Lower lobe of right lung (tissue), 2 donors: ENCODE measurements at regions not wholly inside any gene's neighbourhood (a gene's known extent, or its start where the extent isn't known, plus 50 kb on each side); places are given as distances from the start of the nearest gene placed in this dataset.
"Not testable (repeated sequence)": the region's sequence is repeated elsewhere in the genome, so short reads cannot be mapped to it uniquely, and the experiment has no call there.

Experiments used
- ATAC-seq, 2 donors: fragments of 200-7000 bp; cut with Tn5 transposase; one replicate each; pipeline ENCODE4 v1.9.1; 2020 to 2022; ENCODE audit warnings: mild to moderate bottlenecking in 2 of 2, moderate library complexity in 2 of 2
- DNase-seq: peaks from one replicate; pipeline ENCODE4 v3.0.0-alpha.2; 2020
- H3K27ac ChIP-seq: fragments of 200-600 bp; one replicate; pipeline ENCODE4 v1.8.0; 2022
- H3K27me3 ChIP-seq: fragments of 200-600 bp; one replicate; pipeline ENCODE4 v1.8.0; 2022; ENCODE audit warnings: low read depth
- H3K36me3 ChIP-seq: fragments of 200-600 bp; one replicate; pipeline ENCODE4 v1.8.0; 2022; ENCODE audit warnings: mild to moderate bottlenecking
- H3K4me1 ChIP-seq: fragments of 200-600 bp; one replicate; pipeline ENCODE4 v1.8.0; 2022
- H3K4me3 ChIP-seq: fragments of 200-600 bp; one replicate; pipeline ENCODE4 v1.8.0; 2022; ENCODE audit warnings: mild to moderate bottlenecking
- H3K9me3 ChIP-seq: fragments of 200-600 bp; one replicate; pipeline ENCODE4 v1.8.0; 2022
- CTCF ChIP-seq: fragments of 200-600 bp; IDR thresholded peaks from one replicate; pipeline ENCODE4 v1.8.0; 2022; ENCODE audit warnings: antibody characterized with exemption, mild to moderate bottlenecking
- intact Hi-C: fragments of 100-400 bp; cut with DNase I; formaldehyde crosslinking; loops from one replicate; pipeline ENCODE4 v1.11.0; 2022
- donor health status: DM: no; HTN: yes; CAD: no; lungs with severe emphysema.

- Histone ChIP-seq H3K4me3 (no peak overlapping the region), H3K4me1 (no peaks in the 10 kb centered on the region), H3K36me3 (no peaks in the 10 kb centered on the region), H3K27ac (no peak overlapping the region), H3K27me3 (no peaks in the 10 kb centered on the region), H3K9me3 (no peaks in the 10 kb centered on the region)
- DNase-seq, result no peak
- ATAC-seq, result no peak
- intact Hi-C loops, result no loop called here
- TF ChIP-seq CTCF, result no peak
Measured at GRCh38 chr5:116724971-116725370, 150.3 kb upstream of the SEMA6A start.

GRCh38 chr5:116722651-116723050 is 148.0 kb upstream of the SEMA6A start:
- Histone ChIP-seq H3K9me3 (no peaks in the 10 kb centered on the region), H3K27me3 (no peaks in the 10 kb centered on the region), H3K27ac (no peak overlapping the region), H3K4me1 (no peaks in the 10 kb centered on the region), H3K4me3 (no peak overlapping the region), H3K36me3 (no peaks in the 10 kb centered on the region)
- no peak for TF ChIP-seq CTCF
- ATAC-seq, result no peak
- DNase-seq, result no peak
- intact Hi-C loops, result no loop called here

GRCh38 chr5:116719106-116719505 is 144.5 kb upstream of the SEMA6A start:
- no peak for TF ChIP-seq CTCF
- intact Hi-C loops, result no loop called here

GRCh38 chr5:116718317-116718716 is 143.7 kb upstream of the SEMA6A start:
- no peak overlapping the region for H3K27ac ChIP-seq
- ATAC-seq (no peak), DNase-seq (no peak)
- no peaks in the 10 kb centered on the region for H3K36me3 ChIP-seq
- intact Hi-C loops, result no loop called here
- TF ChIP-seq CTCF, result no peak
- no peaks in the 10 kb centered on the region for H3K4me1 ChIP-seq
- H3K4me3 ChIP-seq, result no peak overlapping the region
- no peaks in the 10 kb centered on the region for H3K9me3 ChIP-seq
- no peaks in the 10 kb centered on the region for H3K27me3 ChIP-seq

More at GRCh38 chr5:116719106-116719505, 144.5 kb upstream of the SEMA6A start:
- ATAC-seq, result no peak
- H3K27me3 ChIP-seq, result no peaks in the 10 kb centered on the region
- H3K4me1 ChIP-seq, result no peaks in the 10 kb centered on the region
- no peaks in the 10 kb centered on the region for H3K36me3 ChIP-seq
- H3K9me3 ChIP-seq, result no peaks in the 10 kb centered on the region
- no peak overlapping the region for H3K27ac ChIP-seq
- H3K4me3 ChIP-seq, result no peak overlapping the region
- DNase-seq, result no peak

GRCh38 chr5:116709082-116709481 is 134.5 kb upstream of the SEMA6A start:
- no peaks in the 10 kb centered on the region for H3K9me3 ChIP-seq
- no peak overlapping the region for H3K4me3 ChIP-seq
- no peak for ATAC-seq
- H3K27me3 ChIP-seq, result no peaks in the 10 kb centered on the region
- no peaks in the 10 kb centered on the region for H3K4me1 ChIP-seq
- intact Hi-C loops, result no loop called here
- H3K36me3 ChIP-seq, result no peaks in the 10 kb centered on the region
- no peak for DNase-seq
- TF ChIP-seq CTCF, result no peak
- no peak overlapping the region for H3K27ac ChIP-seq

- DNase-seq, H3K27me3 ChIP-seq, ATAC-seq, H3K4me3 ChIP-seq, H3K36me3 ChIP-seq, H3K27ac ChIP-seq, H3K4me1 ChIP-seq, intact Hi-C loops, H3K9me3 ChIP-seq: not testable (repeated sequence)
Measured at GRCh38 chr5:116705121-116705519, 130.5 kb upstream of the SEMA6A start.
